Heart left ventricle (tissue), 13 donors: ENCODE measurements at regions not wholly inside any gene's neighbourhood (a gene's known extent, or its start where the extent isn't known, plus 50 kb on each side); places are given as distances from the start of the nearest gene placed in this dataset.

Source experiments
- POLR2A ChIP-seq, 2 donors: fragments of 450-650 bp; IDR thresholded peaks; one replicate each; pipeline ENCODE4 v1.6.1; 2017; ENCODE audit warnings: antibody characterized with exemption in 2 of 2, mild to moderate bottlenecking in 2 of 2, moderate library complexity in 2 of 2
- TF ChIP-seq, protein P1 (sequence below), 12 donors: fragments of 200-600 bp; sonication (generic) in 4 of 12; IDR thresholded peaks; one replicate each; pipeline versions ENCODE4 v1.5.0 to v1.8.0; 2018 to 2022; ENCODE audit warnings: antibody characterized with exemption in 12 of 12, mild to moderate bottlenecking in 5 of 12
- donor health status: ischemic (EF 13 %, LVEDD 7.1; RV severe dilation, severe dysfunction).
- donor health status: DM: no; HTN: yes; CAD: no.
- donor health status: DM: no; HTN: no; CAD: no.
- donor health status: ischemic (EF 25% LVEDD 6.9; RV normal size, moderate dysfunction).
- donor health status: ischemic (EF 25% LVEDD 5.7; RV mildly dilated, moderate dysfunction).
- donor health status: ischemic (EF 35%, LVEDD 5.7; RV mildly dilated, moderate dysfunction).
- donor health status: nonischemic (EF 11% LVEDD 7.7; RV severe dilation, severe dysfunction).
- donor health status: DM: yes; HTN: yes; CAD: no.
- donor health status: PGD.
- donor health status: ischemic (EF 29% LVEDD 5.4; RV normal size, mild dysfunction).
- donor health status: nonischemic (EF 23%, LVEDD 6.1; RV moderate dilation, normal function).

DNA sequence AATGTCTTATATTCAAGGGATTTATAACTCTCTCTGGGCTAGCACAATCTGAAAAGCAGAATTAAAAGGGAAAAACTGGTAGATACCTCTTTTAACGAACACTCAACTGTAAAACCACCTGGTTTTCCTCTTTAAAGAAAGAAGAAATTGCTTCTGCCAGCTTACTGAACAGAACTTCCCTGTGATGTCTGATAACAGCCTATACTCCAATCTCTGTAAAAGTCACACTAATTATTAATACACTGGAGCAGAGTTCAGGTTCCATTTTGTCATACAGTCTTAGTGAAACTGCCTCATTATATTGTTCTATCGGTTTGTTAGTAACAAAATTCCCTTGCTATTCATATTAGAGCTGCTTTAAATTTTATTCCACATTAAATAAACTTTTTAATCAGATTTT, 251.0 kb upstream of the STARD13 start:
- TF ChIP-seq POLR2A (IDR thresholded peaks at IDR 0.05): no peak
- TF ChIP-seq, protein P1, sequence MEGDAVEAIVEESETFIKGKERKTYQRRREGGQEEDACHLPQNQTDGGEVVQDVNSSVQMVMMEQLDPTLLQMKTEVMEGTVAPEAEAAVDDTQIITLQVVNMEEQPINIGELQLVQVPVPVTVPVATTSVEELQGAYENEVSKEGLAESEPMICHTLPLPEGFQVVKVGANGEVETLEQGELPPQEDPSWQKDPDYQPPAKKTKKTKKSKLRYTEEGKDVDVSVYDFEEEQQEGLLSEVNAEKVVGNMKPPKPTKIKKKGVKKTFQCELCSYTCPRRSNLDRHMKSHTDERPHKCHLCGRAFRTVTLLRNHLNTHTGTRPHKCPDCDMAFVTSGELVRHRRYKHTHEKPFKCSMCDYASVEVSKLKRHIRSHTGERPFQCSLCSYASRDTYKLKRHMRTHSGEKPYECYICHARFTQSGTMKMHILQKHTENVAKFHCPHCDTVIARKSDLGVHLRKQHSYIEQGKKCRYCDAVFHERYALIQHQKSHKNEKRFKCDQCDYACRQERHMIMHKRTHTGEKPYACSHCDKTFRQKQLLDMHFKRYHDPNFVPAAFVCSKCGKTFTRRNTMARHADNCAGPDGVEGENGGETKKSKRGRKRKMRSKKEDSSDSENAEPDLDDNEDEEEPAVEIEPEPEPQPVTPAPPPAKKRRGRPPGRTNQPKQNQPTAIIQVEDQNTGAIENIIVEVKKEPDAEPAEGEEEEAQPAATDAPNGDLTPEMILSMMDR (IDR thresholded peaks at IDR 0.05): no peak
